ENCODE measurements at regions not wholly inside any gene's neighbourhood (a gene's known extent, or its start where the extent isn't known, plus 50 kb on each side); places are given as distances from the start of the nearest gene placed in this dataset.

GRCh38 chr14:82362452-82362851 is 828.8 kb upstream of the SEL1L start:
- Mint-ChIP-seq H3K4me3 (no peak overlapping the region), H3K4me1 (no peaks in the 10 kb centered on the region), H3K9me3 (ENCODE audit: low read depth) (peaks cover 10% of the 10 kb centered on the region), H3K27me3 (no peaks in the 10 kb centered on the region), H3K27ac (no peak overlapping the region), H3K36me3 (ENCODE audit: low read depth) (no peaks in the 10 kb centered on the region)
- ChIA-PET POLR2A (no interaction called here), CTCF (no interaction called here)
- DNase-seq: no peak
- intact Hi-C loops (cut with DNase I, micrococcal nuclease): no loop called here
- ATAC-seq: no peak

GRCh38 chr14:82365471-82365870 is 831.8 kb upstream of the SEL1L start:
- Mint-ChIP-seq H3K4me3 (no peak overlapping the region), H3K9me3 (ENCODE audit: low read depth) (peaks cover 7% of the 10 kb centered on the region), H3K27me3 (no peaks in the 10 kb centered on the region), H3K4me1 (no peaks in the 10 kb centered on the region), H3K27ac (no peak overlapping the region), H3K36me3 (ENCODE audit: low read depth) (no peaks in the 10 kb centered on the region)
- DNase-seq (no peak), ATAC-seq (no peak)
- ChIA-PET POLR2A (no interaction called here), CTCF (no interaction called here)
- intact Hi-C loops (cut with DNase I, micrococcal nuclease): no loop called here

- CTCF ChIA-PET: no interaction called here
- no peaks in the 10 kb centered on the region for H3K36me3 Mint-ChIP-seq (ENCODE audit: low read depth)
- no peaks in the 10 kb centered on the region for H3K4me1 Mint-ChIP-seq
- intact Hi-C loops (cut with DNase I, micrococcal nuclease): no loop called here
- POLR2A ChIA-PET: no interaction called here
- ATAC-seq (no peak), DNase-seq (no peak)
- H3K9me3 Mint-ChIP-seq (ENCODE audit: low read depth): peaks cover 7% of the 10 kb centered on the region
- no peak overlapping the region for H3K27ac Mint-ChIP-seq
- no peak overlapping the region for H3K4me3 Mint-ChIP-seq
- H3K27me3 Mint-ChIP-seq: no peaks in the 10 kb centered on the region
These were observed 833.1 kb upstream of the SEL1L start for GRCh38 chr14:82366803-82367202.

DNA sequence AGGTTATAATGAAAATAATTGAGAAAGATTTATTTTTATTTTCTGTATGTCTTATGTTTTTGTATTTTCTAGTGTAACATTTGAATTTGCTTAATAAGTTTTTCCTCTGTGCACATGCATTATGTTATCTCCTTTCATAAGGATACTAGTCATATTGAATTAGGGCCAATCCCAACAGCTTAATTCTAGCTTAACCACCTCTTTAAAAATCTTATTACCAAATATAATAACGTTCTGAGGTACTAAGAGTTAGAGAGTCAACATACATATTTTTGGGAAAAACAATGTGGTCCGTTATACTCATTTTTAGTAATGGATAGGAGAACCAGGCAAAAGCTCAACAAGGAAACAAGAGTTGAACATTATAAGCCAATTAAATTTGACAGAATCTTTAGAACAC is 845.6 kb upstream of the SEL1L start:
- Mint-ChIP-seq H3K9me3 (ENCODE audit: low read depth) (peaks cover 10% of the 10 kb centered on the region), H3K4me1 (no peaks in the 10 kb centered on the region), H3K27me3 (no peaks in the 10 kb centered on the region), H3K27ac (no peak overlapping the region), H3K36me3 (ENCODE audit: low read depth) (no peaks in the 10 kb centered on the region), H3K4me3 (no peak overlapping the region)
- ATAC-seq (no peak), DNase-seq (no peak)
- intact Hi-C loops (cut with DNase I, micrococcal nuclease): no loop called here
- ChIA-PET POLR2A (no interaction called here), CTCF (no interaction called here)

GRCh38 chr14:82385048-82385447 is 851.4 kb upstream of the SEL1L start:
- Mint-ChIP-seq H3K27me3 (no peaks in the 10 kb centered on the region), H3K4me3 (no peak overlapping the region), H3K36me3 (ENCODE audit: low read depth) (no peaks in the 10 kb centered on the region), H3K9me3 (ENCODE audit: low read depth) (peaks cover 7% of the 10 kb centered on the region), H3K27ac (no peak overlapping the region), H3K4me1 (no peaks in the 10 kb centered on the region)
- intact Hi-C loops (cut with DNase I, micrococcal nuclease): no loop called here
- CTCF ChIA-PET: no interaction called here
- no peak for ATAC-seq
- DNase-seq: no peak
- POLR2A ChIA-PET: no interaction called here

DNA sequence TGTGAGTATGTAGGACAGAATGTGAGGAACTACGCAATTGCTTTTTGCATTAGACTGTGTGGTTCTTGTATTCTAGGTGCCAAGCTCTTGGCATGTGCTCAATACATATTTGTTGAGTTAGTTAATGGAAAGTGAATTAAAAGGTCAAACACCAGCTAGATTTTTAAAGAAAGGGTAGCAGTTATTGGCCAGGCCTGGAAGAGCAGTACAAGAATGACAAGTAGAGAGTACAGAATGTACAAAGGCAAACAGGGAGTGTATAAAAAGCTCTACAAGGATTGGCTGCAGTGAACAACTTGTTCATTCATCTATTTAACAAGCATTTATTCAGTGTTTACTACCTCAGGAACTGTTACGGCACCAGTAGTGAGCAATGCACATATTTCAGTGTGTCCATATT is 854.0 kb upstream of the SEL1L start:
- Mint-ChIP-seq H3K9me3 (ENCODE audit: low read depth) (peaks cover 7% of the 10 kb centered on the region), H3K4me3 (no peak overlapping the region), H3K36me3 (ENCODE audit: low read depth) (no peaks in the 10 kb centered on the region), H3K27ac (no peak overlapping the region), H3K27me3 (no peaks in the 10 kb centered on the region), H3K4me1 (no peaks in the 10 kb centered on the region)
- ChIA-PET POLR2A (no interaction called here), CTCF (no interaction called here)
- intact Hi-C loops (cut with DNase I, micrococcal nuclease): no loop called here
- DNase-seq (no peak), ATAC-seq (no peak)

DNA sequence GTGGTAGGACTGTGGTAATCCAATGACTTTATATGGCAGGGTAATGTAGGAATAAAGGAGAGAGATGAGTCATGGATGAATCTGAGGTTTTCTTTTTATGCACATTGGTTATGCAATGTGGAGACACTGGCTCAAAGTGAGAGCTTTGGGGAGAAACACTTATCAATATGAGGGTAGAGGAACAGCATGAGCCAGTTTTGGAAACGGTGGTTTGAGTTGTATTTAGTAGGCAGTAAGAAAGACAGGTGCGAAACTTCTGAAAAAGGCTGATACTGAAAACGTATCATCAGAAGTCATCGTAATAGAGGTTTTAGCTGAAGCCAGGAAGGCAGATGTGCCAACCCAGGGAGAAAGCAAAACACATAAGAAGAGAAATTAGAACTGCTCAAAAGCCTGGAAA is 854.8 kb upstream of the SEL1L start:
- no peak overlapping the region for H3K4me3 Mint-ChIP-seq
- ATAC-seq (no peak), DNase-seq (no peak)
- no peaks in the 10 kb centered on the region for H3K36me3 Mint-ChIP-seq (ENCODE audit: low read depth)
- CTCF ChIA-PET: no interaction called here
- POLR2A ChIA-PET: no interaction called here
- intact Hi-C loops (cut with DNase I, micrococcal nuclease): no loop called here
- peaks cover 7% of the 10 kb centered on the region for H3K9me3 Mint-ChIP-seq (ENCODE audit: low read depth)
- no peak overlapping the region for H3K27ac Mint-ChIP-seq
- no peaks in the 10 kb centered on the region for H3K27me3 Mint-ChIP-seq
- H3K4me1 Mint-ChIP-seq: no peaks in the 10 kb centered on the region

DNA sequence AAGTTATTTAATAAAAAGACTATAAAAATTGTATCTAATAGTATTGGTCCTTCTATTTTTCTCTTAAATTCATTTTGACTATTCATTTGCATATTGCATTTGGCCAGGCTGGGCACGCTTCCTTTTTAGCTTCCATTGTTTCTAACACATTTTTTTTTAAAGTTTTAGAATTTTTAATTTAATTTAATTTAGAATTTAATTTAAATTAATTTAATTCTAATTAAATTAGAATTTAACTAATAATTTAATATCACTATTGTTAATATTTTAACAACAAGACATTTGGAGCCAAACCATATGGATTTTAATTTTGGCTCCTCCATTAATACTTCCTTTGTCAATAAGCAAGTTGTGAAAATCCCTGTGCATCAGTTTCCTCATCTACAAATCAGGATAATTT is 856.9 kb upstream of the SEL1L start:
- CTCF ChIA-PET: no interaction called here
- H3K4me3 Mint-ChIP-seq: no peak overlapping the region
- intact Hi-C loops (cut with DNase I, micrococcal nuclease): no loop called here
- no peaks in the 10 kb centered on the region for H3K4me1 Mint-ChIP-seq
- H3K36me3 Mint-ChIP-seq (ENCODE audit: low read depth): no peaks in the 10 kb centered on the region
- ATAC-seq (no peak), DNase-seq (no peak)
- peaks cover 7% of the 10 kb centered on the region for H3K9me3 Mint-ChIP-seq (ENCODE audit: low read depth)
- POLR2A ChIA-PET: no interaction called here
- H3K27me3 Mint-ChIP-seq: no peaks in the 10 kb centered on the region
- no peak overlapping the region for H3K27ac Mint-ChIP-seq

GRCh38 chr14:82394916-82395315 is 861.3 kb upstream of the SEL1L start:
- H3K9me3 Mint-ChIP-seq (ENCODE audit: low read depth): no peaks in the 10 kb centered on the region
- ChIA-PET POLR2A (no interaction called here), CTCF (no interaction called here)
- no peaks in the 10 kb centered on the region for H3K27me3 Mint-ChIP-seq
- intact Hi-C loops (cut with DNase I, micrococcal nuclease): no loop called here
- no peak for DNase-seq
- H3K4me3 Mint-ChIP-seq: no peak overlapping the region
- no peak for ATAC-seq
- no peaks in the 10 kb centered on the region for H3K4me1 Mint-ChIP-seq
- no peak overlapping the region for H3K27ac Mint-ChIP-seq
- no peaks in the 10 kb centered on the region for H3K36me3 Mint-ChIP-seq (ENCODE audit: low read depth)

DNA sequence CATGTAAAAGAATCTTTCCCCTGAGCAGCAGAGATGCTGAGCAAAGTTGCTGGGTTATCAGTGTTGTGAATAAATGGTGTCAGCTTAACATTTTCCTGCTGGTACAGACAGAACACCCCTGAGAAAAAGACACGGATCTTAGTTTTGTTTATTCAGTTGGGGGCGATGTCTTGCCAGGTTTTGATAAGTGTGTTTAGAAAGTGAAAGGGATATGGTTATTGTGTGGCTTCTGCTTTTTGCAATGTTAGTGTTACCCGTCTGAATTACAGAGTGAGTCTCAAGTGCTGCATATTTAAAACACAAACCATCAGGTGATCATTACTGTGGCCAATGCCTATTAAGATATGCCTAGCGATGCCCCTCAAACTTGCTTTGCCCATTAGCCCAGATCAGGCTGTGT is 864.6 kb upstream of the SEL1L start:
- H3K36me3 Mint-ChIP-seq (ENCODE audit: low read depth): no peaks in the 10 kb centered on the region
- DNase-seq (no peak), ATAC-seq (no peak)
- ChIA-PET POLR2A (no interaction called here), CTCF (no interaction called here)
- intact Hi-C loops (cut with DNase I, micrococcal nuclease): no loop called here
- H3K27ac Mint-ChIP-seq: no peak overlapping the region
- no peaks in the 10 kb centered on the region for H3K4me1 Mint-ChIP-seq
- no peak overlapping the region for H3K4me3 Mint-ChIP-seq
- peaks cover 2% of the 10 kb centered on the region for H3K9me3 Mint-ChIP-seq (ENCODE audit: low read depth)
- no peaks in the 10 kb centered on the region for H3K27me3 Mint-ChIP-seq

- ATAC-seq (no peak), DNase-seq (no peak)
- no peak overlapping the region for H3K4me3 Mint-ChIP-seq
- H3K27me3 Mint-ChIP-seq: no peaks in the 10 kb centered on the region
- H3K36me3 Mint-ChIP-seq (ENCODE audit: low read depth): no peaks in the 10 kb centered on the region
- ChIA-PET CTCF (no interaction called here), POLR2A (no interaction called here)
- peaks cover 2% of the 10 kb centered on the region for H3K9me3 Mint-ChIP-seq (ENCODE audit: low read depth)
- no peaks in the 10 kb centered on the region for H3K4me1 Mint-ChIP-seq
- no peak overlapping the region for H3K27ac Mint-ChIP-seq
- intact Hi-C loops (cut with DNase I, micrococcal nuclease): no loop called here
These were observed 870.3 kb upstream of the SEL1L start for GRCh38 chr14:82403987-82404386.

- no peak overlapping the region for H3K4me3 Mint-ChIP-seq
- ChIA-PET POLR2A (no interaction called here), CTCF (no interaction called here)
- H3K4me1 Mint-ChIP-seq: no peaks in the 10 kb centered on the region
- H3K9me3 Mint-ChIP-seq (ENCODE audit: low read depth): peaks cover 1% of the 10 kb centered on the region
- no peak for ATAC-seq
- DNase-seq: no peak
- no peaks in the 10 kb centered on the region for H3K36me3 Mint-ChIP-seq (ENCODE audit: low read depth)
- intact Hi-C loops (cut with DNase I, micrococcal nuclease): no loop called here
- no peaks in the 10 kb centered on the region for H3K27me3 Mint-ChIP-seq
- no peak overlapping the region for H3K27ac Mint-ChIP-seq
These were observed 876.4 kb upstream of the SEL1L start for GRCh38 chr14:82410064-82410463.

DNA sequence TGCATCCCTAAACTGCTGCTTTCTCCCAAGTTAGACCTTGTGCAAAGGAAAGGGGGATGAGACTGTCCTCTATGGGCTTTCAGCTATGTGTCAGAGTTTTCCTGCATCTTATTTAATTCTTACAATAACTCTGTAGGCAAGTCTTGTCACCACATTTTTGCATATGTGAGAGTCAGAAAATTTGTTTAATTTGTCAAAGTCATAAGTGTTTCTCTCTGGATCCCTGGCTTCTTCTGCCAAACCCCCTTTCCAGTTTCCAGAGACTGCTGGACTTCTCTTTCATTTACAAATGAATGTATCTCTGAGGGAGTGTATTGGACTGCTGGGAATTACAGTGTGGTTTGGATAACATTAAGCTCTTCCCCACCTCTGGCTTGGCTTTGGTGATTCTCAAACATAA is 877.6 kb upstream of the SEL1L start:
- peaks cover 1% of the 10 kb centered on the region for H3K9me3 Mint-ChIP-seq (ENCODE audit: low read depth)
- intact Hi-C loops (cut with DNase I, micrococcal nuclease): no loop called here
- H3K4me3 Mint-ChIP-seq: no peak overlapping the region
- ATAC-seq (no peak), DNase-seq (no peak)
- H3K4me1 Mint-ChIP-seq: no peaks in the 10 kb centered on the region
- H3K36me3 Mint-ChIP-seq (ENCODE audit: low read depth): no peaks in the 10 kb centered on the region
- ChIA-PET POLR2A (no interaction called here), CTCF (no interaction called here)
- no peaks in the 10 kb centered on the region for H3K27me3 Mint-ChIP-seq
- no peak overlapping the region for H3K27ac Mint-ChIP-seq
